PC-3 (cell line): ENCODE measurements at regions not wholly inside any gene's neighbourhood (a gene's known extent, or its start where the extent isn't known, plus 50 kb on each side); places are given as distances from the start of the nearest gene placed in this dataset.

Experiments
- ATAC-seq: fragments of 200-7000 bp; cut with Tn5 transposase; 2 replicates; pipeline ENCODE4 v1.9.1; 2020; ENCODE audit warnings: mild to moderate bottlenecking, moderate library complexity
- BruUV-seq: library from RNA; stranded (reverse); fragments of 400-500 nt; replicated peaks from 2 replicates; lab custom pipeline; 2021; lab: Mats Ljungman, UMichigan
- CTCF ChIA-PET: fragments of 300-600 bp; sonication (Branson Sonifier 250); formaldehyde crosslinking; loops from one replicate; lab custom pipeline; 2022; ENCODE audit warnings: antibody characterized with exemption; lab: Charles Lee
- POLR2A ChIA-PET: fragments of 300-600 bp; sonication (Branson Sonifier 250); formaldehyde crosslinking; loops from one replicate; lab custom pipeline; 2022; ENCODE audit warnings: antibody characterized with exemption; ENCODE audit not compliant: unreplicated experiment; lab: Charles Lee
- DNase-seq: peaks from one replicate; pipeline ENCODE4 v3.0.0-alpha.2; 2015
- H2AFZ ChIP-seq: fragments of 300-600 bp; sonication (generic); 2 replicates; pipeline ENCODE4 v1.6.0; 2016; ENCODE audit warnings: antibody characterized with exemption, low read length
- H3F3A ChIP-seq: fragments of 300-600 bp; sonication (generic); one replicate; pipeline ENCODE4 v1.6.0; 2017; ENCODE audit warnings: antibody characterized with exemption, low read length, control low read depth, mild to moderate bottlenecking; ENCODE audit not compliant: unreplicated experiment
- H3K27ac ChIP-seq: fragments of 300-600 bp; sonication (generic); 2 replicates; pipeline ENCODE4 v1.5.1; 2016; ENCODE audit warnings: mild to moderate bottlenecking, low read length
- H3K27me3 ChIP-seq: fragments of 300-600 bp; sonication (generic); 2 replicates; pipeline ENCODE4 v1.6.1; 2016; ENCODE audit warnings: low read length, mixed read lengths
- H3K36me3 ChIP-seq: fragments of 300-600 bp; sonication (generic); 2 replicates; pipeline ENCODE4 v1.6.1; 2016; ENCODE audit warnings: low read depth, mixed run types, low read length, mixed read lengths
- H3K4me1 ChIP-seq: fragments of 300-600 bp; sonication (generic); 2 replicates; pipeline ENCODE4 v1.5.1; 2016; ENCODE audit warnings: low read length; ENCODE audit not compliant: insufficient read depth
- H3K4me2 ChIP-seq: fragments of 300-600 bp; sonication (generic); 2 replicates; pipeline ENCODE4 v1.6.0; 2016; ENCODE audit warnings: low read length
- H3K4me3 ChIP-seq: fragments of 300-600 bp; sonication (generic); 2 replicates; pipeline ENCODE4 v1.5.1; 2016; ENCODE audit warnings: mild to moderate bottlenecking, low read length, mixed read lengths
- H3K79me2 ChIP-seq: fragments of 300-600 bp; sonication (generic); 2 replicates; pipeline ENCODE4 v1.6.1; 2017; ENCODE audit warnings: low read length, mixed read lengths
- H3K9ac ChIP-seq: fragments of 300-600 bp; sonication (generic); 2 replicates; pipeline ENCODE4 v1.6.0; 2016; ENCODE audit warnings: mild to moderate bottlenecking, low read length
- H3K9me2 ChIP-seq: fragments of 300-600 bp; sonication (generic); replicated peaks from 2 replicates; pipeline ENCODE4 v1.6.1; 2016; ENCODE audit warnings: mixed run types, low read length, mixed read lengths
- H3K9me3 ChIP-seq: fragments of 300-600 bp; sonication (generic); 2 replicates; pipeline ENCODE4 v1.6.1; 2016; ENCODE audit warnings: low read length, mixed read lengths
- H4K20me1 ChIP-seq: fragments of 300-600 bp; sonication (generic); 2 replicates; pipeline ENCODE4 v1.6.1; 2016; ENCODE audit warnings: low read length, mixed read lengths
- EZH2 ChIP-seq: fragments of 300-600 bp; sonication (generic); IDR thresholded peaks from one replicate; pipeline ENCODE4 v1.6.1; 2017; ENCODE audit warnings: antibody characterized with exemption, mild to moderate bottlenecking, low read length; ENCODE audit not compliant: unreplicated experiment
- EZH2phosphoT487 ChIP-seq: fragments of 300-600 bp; sonication (generic); IDR thresholded peaks from 2 replicates; pipeline ENCODE4 v1.6.1; 2018; ENCODE audit warnings: mild to moderate bottlenecking, antibody characterized with exemption, low read length, borderline replicate concordance
- intact Hi-C: fragments of 100-400 bp; cut with micrococcal nuclease; formaldehyde crosslinking; loops from 2 replicates; pipeline ENCODE4 v1.9.0; 2023
- TF ChIP-seq, protein P1 (sequence below): fragments of 300-600 bp; sonication (generic); conservative IDR thresholded peaks from 2 replicates; pipeline ENCODE4 v1.5.1; 2017; ENCODE audit warnings: antibody characterized with exemption, low read depth, mild to moderate bottlenecking, low read length

DNA sequence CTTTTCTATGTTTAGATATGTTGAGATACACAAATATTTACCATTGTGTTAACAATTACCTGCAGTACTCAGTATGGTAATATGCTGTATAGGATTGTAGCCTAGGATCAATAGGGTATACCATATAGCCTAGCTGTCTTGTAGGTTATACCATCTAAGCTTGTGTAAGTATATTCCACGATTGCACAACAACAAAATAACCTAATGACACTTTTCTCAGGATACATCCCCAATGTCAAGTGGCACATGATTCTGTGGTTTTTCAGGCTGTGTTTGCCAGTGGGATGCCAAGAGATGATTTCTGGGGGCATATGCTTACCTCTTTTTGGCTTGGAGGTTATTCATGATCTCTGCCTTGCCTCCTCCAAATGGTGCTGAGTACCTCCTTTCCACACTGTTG lies 247.2 kb upstream of the CENPE start:
- no peaks in the 10 kb centered on the region for H3K27me3 ChIP-seq
- no peaks in the 10 kb centered on the region for H3K4me1 ChIP-seq
- intact Hi-C loops, result no loop called here
- CTCF ChIA-PET, result no interaction called here
- no peaks in the 10 kb centered on the region for H3K9me3 ChIP-seq
- H3K79me2 ChIP-seq, result no peaks in the 10 kb centered on the region
- no peaks in the 10 kb centered on the region; the same call in 1 of the 2 replicates for H3K9me2 ChIP-seq
- no peak overlapping the region for H2AFZ ChIP-seq
- no peak overlapping the region for H3K4me3 ChIP-seq
- ATAC-seq (no peak), DNase-seq (no peak)
- no peaks in the 10 kb centered on the region for H3F3A ChIP-seq
- POLR2A ChIA-PET, result no interaction called here
- no peaks in the 10 kb centered on the region for H4K20me1 ChIP-seq
- H3K4me2 ChIP-seq, result no peak overlapping the region
- no peaks in the 10 kb centered on the region for H3K36me3 ChIP-seq
- no peak overlapping the region for H3K27ac ChIP-seq
- no peak overlapping the region for H3K9ac ChIP-seq
- TF ChIP-seq EZH2 (no peak), EZH2phosphoT487 (no peak)
- TF ChIP-seq, protein P1, sequence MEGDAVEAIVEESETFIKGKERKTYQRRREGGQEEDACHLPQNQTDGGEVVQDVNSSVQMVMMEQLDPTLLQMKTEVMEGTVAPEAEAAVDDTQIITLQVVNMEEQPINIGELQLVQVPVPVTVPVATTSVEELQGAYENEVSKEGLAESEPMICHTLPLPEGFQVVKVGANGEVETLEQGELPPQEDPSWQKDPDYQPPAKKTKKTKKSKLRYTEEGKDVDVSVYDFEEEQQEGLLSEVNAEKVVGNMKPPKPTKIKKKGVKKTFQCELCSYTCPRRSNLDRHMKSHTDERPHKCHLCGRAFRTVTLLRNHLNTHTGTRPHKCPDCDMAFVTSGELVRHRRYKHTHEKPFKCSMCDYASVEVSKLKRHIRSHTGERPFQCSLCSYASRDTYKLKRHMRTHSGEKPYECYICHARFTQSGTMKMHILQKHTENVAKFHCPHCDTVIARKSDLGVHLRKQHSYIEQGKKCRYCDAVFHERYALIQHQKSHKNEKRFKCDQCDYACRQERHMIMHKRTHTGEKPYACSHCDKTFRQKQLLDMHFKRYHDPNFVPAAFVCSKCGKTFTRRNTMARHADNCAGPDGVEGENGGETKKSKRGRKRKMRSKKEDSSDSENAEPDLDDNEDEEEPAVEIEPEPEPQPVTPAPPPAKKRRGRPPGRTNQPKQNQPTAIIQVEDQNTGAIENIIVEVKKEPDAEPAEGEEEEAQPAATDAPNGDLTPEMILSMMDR, result no peak
- no TSS peak for BruUV-seq

DNA sequence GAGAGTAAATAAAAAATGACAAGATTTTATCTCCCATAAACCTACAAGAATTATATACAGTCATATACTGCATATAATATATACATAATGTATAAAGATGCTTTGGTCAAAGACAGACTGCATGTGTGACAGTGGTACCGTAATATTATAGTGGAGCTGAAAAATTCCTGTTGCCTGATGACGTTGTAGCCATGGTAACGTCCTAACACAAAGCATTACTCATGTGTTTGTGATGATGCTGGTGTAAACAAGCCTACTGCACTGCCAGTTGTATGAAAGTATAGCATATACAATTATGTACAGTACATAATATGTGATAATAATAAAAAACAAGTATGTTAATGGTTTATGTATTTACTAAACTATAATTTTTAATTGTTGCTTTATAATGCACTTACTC lies 245.2 kb upstream of the CENPE start:
- peak; percentile 40 for DNase-seq
- H3K9ac ChIP-seq, result no peak overlapping the region
- BruUV-seq, result no TSS peak
- no peak overlapping the region for H3K4me2 ChIP-seq
- CTCF ChIA-PET, result no interaction called here
- no peaks in the 10 kb centered on the region for H3K36me3 ChIP-seq
- TF ChIP-seq, protein P1, result no peak
- TF ChIP-seq EZH2 (no peak), EZH2phosphoT487 (no peak)
- H3K9me2 ChIP-seq, result no peaks in the 10 kb centered on the region; the same call in 1 of the 2 replicates
- no peaks in the 10 kb centered on the region for H3K9me3 ChIP-seq
- H3K4me3 ChIP-seq, result no peak overlapping the region
- H3K79me2 ChIP-seq, result no peaks in the 10 kb centered on the region
- no peaks in the 10 kb centered on the region for H3K27me3 ChIP-seq
- POLR2A ChIA-PET, result no interaction called here
- intact Hi-C loops, result no loop called here
- H3F3A ChIP-seq, result no peaks in the 10 kb centered on the region
- H3K4me1 ChIP-seq, result no peaks in the 10 kb centered on the region
- H3K27ac ChIP-seq, result no peak overlapping the region
- ATAC-seq, result peak; percentile 43
- no peaks in the 10 kb centered on the region for H4K20me1 ChIP-seq
- H2AFZ ChIP-seq, result no peak overlapping the region

DNA sequence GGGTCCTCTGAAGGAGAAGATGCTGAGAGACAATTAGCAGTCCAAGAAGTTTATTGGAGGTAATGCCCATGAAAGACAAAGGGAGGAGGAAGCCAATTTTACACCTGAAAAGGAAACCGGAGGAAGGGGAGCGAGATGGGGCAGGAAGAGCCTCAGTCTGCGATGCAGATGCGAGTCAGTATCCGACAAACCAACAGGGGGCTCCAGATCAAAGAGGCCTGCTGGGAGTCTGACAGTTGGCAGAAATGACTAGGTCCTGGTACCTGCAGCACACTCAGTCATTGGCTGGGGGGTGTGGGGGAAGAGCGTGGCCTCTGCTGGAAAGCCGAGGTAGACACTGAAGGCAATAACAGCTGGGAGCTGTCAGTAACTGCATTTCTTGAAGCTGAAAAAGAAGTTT lies 231.1 kb upstream of the CENPE start:
- BruUV-seq, result no TSS peak

More for the DNA sequence above, 231.1 kb upstream of the CENPE start:
- Histone ChIP-seq H3K4me1 (peaks cover 13% of the 10 kb centered on the region), H3K9me3 (no peaks in the 10 kb centered on the region), H4K20me1 (no peaks in the 10 kb centered on the region), H3K9ac (no peak overlapping the region), H2AFZ (no peak overlapping the region), H3K27ac (no peak overlapping the region), H3K9me2 (no peaks in the 10 kb centered on the region), H3K4me3 (no peak overlapping the region), H3K27me3 (no peaks in the 10 kb centered on the region), H3K79me2 (no peaks in the 10 kb centered on the region), H3K36me3 (no peaks in the 10 kb centered on the region), H3F3A (no peaks in the 10 kb centered on the region), H3K4me2 (no peak overlapping the region)
- ChIA-PET CTCF (no interaction called here), POLR2A (no interaction called here)
- no peak for ATAC-seq
- no peak for TF ChIP-seq EZH2
- TF ChIP-seq EZH2phosphoT487, result no peak
- TF ChIP-seq, protein P1, result peak; percentile 22; the same call in 1 of the 2 replicates
- DNase-seq, result no peak
- intact Hi-C loops, result no loop called here
